ENCODE measurements at regions not wholly inside any gene's neighbourhood (a gene's known extent, or its start where the extent isn't known, plus 50 kb on each side); places are given as distances from the start of the nearest gene placed in this dataset.

- TF ChIP-seq, protein P1, sequence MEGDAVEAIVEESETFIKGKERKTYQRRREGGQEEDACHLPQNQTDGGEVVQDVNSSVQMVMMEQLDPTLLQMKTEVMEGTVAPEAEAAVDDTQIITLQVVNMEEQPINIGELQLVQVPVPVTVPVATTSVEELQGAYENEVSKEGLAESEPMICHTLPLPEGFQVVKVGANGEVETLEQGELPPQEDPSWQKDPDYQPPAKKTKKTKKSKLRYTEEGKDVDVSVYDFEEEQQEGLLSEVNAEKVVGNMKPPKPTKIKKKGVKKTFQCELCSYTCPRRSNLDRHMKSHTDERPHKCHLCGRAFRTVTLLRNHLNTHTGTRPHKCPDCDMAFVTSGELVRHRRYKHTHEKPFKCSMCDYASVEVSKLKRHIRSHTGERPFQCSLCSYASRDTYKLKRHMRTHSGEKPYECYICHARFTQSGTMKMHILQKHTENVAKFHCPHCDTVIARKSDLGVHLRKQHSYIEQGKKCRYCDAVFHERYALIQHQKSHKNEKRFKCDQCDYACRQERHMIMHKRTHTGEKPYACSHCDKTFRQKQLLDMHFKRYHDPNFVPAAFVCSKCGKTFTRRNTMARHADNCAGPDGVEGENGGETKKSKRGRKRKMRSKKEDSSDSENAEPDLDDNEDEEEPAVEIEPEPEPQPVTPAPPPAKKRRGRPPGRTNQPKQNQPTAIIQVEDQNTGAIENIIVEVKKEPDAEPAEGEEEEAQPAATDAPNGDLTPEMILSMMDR (IDR thresholded peaks at IDR 0.05), result no peak
- TF ChIP-seq EZH2 (IDR thresholded peaks at IDR 0.05), result no peak
- no peak for TF ChIP-seq EZH2phosphoT487 (IDR thresholded peaks at IDR 0.05)
These were observed 117.3 kb upstream of the IRF2BP2 start for GRCh38 chr1:234727018-234727940.

Measured in neural progenitor cell (in vitro differentiated cells).